ENCODE measurements at regions not wholly inside any gene's neighbourhood (a gene's known extent, or its start where the extent isn't known, plus 50 kb on each side); places are given as distances from the start of the nearest gene placed in this dataset.

DNA sequence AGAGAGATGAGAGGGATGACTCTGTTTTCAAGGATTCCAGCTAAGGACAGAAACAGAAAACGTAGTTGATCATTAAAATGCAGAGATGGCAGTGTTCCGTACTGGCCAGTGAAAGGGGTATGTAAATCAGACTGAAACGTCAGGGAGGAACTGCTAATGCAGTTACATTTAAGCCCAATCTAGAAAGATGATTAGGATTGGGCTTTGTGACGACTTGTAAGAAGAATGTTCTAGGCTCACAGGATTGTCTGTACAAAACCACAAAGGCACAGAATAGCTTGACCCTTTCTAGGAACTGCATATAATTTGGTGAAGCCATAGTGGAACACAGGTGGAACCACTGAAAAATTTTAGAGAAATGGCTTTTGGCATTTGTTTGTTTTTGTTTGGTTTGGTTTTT lies 55.6 kb upstream of the TESK1 start:
- H3K27me3 ChIP-seq (ENCODE audit: control insufficient read depth in 4 of 4, insufficient read depth in 4 of 4, low read length in 3 of 4) = no peaks in the 10 kb centered on the region
- H3K36me3 ChIP-seq (ENCODE audit: control insufficient read depth in 4 of 4, insufficient read depth in 3 of 4, low read depth in 1 of 4, low read length in 3 of 4) = peaks cover 0 to 12% (median 7%) of the 10 kb centered on the region in 4 donors
- peaks cover 0 to 11% (median 4%) of the 10 kb centered on the region in 4 donors for H3K4me1 ChIP-seq (ENCODE audit: control insufficient read depth in 4 of 4, insufficient read depth in 4 of 4, low read length in 3 of 4)
- no peak for TF ChIP-seq RAD21 (IDR thresholded peaks at IDR 0.05)
- TF ChIP-seq, protein P1, sequence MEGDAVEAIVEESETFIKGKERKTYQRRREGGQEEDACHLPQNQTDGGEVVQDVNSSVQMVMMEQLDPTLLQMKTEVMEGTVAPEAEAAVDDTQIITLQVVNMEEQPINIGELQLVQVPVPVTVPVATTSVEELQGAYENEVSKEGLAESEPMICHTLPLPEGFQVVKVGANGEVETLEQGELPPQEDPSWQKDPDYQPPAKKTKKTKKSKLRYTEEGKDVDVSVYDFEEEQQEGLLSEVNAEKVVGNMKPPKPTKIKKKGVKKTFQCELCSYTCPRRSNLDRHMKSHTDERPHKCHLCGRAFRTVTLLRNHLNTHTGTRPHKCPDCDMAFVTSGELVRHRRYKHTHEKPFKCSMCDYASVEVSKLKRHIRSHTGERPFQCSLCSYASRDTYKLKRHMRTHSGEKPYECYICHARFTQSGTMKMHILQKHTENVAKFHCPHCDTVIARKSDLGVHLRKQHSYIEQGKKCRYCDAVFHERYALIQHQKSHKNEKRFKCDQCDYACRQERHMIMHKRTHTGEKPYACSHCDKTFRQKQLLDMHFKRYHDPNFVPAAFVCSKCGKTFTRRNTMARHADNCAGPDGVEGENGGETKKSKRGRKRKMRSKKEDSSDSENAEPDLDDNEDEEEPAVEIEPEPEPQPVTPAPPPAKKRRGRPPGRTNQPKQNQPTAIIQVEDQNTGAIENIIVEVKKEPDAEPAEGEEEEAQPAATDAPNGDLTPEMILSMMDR (IDR thresholded peaks at IDR 0.05; ENCODE audit: low read depth, low read length, missing input control) = no peak
- TF ChIP-seq TAF1 (conservative IDR thresholded peaks at IDR 0.05) = no peak
- TF ChIP-seq HNF4G (IDR thresholded peaks at IDR 0.05) = no peak
- no peak for TF ChIP-seq JUND (IDR thresholded peaks at IDR 0.05)
- no peak for TF ChIP-seq EGR1 (IDR thresholded peaks at IDR 0.05; ENCODE audit: low read depth in 2 of 2)
- no peak for TF ChIP-seq GABPA (IDR thresholded peaks at IDR 0.05 in 1 of 2, conservative IDR thresholded peaks at IDR 0.05 in 1 of 2)
- no peak for TF ChIP-seq SP1 (IDR thresholded peaks at IDR 0.05)
- no peak for TF ChIP-seq REST (IDR thresholded peaks at IDR 0.05)
- TF ChIP-seq MAX (IDR thresholded peaks at IDR 0.05) = no peak
- TF ChIP-seq, protein P2, sequence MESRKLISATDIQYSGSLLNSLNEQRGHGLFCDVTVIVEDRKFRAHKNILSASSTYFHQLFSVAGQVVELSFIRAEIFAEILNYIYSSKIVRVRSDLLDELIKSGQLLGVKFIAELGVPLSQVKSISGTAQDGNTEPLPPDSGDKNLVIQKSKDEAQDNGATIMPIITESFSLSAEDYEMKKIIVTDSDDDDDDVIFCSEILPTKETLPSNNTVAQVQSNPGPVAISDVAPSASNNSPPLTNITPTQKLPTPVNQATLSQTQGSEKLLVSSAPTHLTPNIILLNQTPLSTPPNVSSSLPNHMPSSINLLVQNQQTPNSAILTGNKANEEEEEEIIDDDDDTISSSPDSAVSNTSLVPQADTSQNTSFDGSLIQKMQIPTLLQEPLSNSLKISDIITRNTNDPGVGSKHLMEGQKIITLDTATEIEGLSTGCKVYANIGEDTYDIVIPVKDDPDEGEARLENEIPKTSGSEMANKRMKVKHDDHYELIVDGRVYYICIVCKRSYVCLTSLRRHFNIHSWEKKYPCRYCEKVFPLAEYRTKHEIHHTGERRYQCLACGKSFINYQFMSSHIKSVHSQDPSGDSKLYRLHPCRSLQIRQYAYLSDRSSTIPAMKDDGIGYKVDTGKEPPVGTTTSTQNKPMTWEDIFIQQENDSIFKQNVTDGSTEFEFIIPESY (IDR thresholded peaks at IDR 0.05) = no peak
- H3K4me3 ChIP-seq (ENCODE audit: low read depth in 1 of 3, low read length in 3 of 3) = no peak overlapping the region
- WGBS = 87% methylated on average over 4 of the region's 4 CpGs
- H3K9ac ChIP-seq (ENCODE audit: low read depth in 1 of 2, low read length in 2 of 2) = no peak overlapping the region
- no peak for DNase-seq (ENCODE audit: low spot score)
- H3K9me3 ChIP-seq (ENCODE audit: control insufficient read depth in 4 of 4, low read length in 3 of 4) = no peaks in the 10 kb centered on the region
- no peak overlapping the region for H3K27ac ChIP-seq (ENCODE audit: low read depth in 1 of 2, low read length in 2 of 2)

DNA sequence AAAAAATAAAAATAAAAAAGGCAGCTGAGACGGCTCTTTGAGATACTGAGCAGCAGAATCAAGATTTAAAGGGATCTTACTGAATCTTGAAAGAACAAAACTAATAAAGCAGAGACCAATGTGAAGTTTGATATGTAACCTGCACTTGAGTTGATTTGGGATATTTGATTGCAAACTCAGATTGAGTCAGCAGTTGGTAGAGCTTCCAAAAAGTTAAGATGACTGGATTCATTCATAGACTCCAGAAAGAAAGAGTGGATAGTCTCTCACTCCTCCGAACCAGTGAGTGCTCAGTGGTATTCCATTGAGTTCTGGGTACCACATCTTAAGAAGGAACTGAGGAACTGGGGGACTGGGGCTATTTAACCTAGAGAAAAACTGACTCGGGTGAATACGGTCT lies 52.7 kb upstream of the TESK1 start:
- Histone ChIP-seq H3K4me1 (ENCODE audit: control insufficient read depth in 4 of 4, insufficient read depth in 4 of 4, low read length in 3 of 4) (peaks cover 0 to 11% (median 4%) of the 10 kb centered on the region in 4 donors), H3K4me3 (ENCODE audit: low read depth in 1 of 3, low read length in 3 of 3) (no peak overlapping the region), H3K9ac (ENCODE audit: low read depth in 1 of 2, low read length in 2 of 2) (no peak overlapping the region), H3K27ac (ENCODE audit: low read depth in 1 of 2, low read length in 2 of 2) (no peak overlapping the region), H3K36me3 (ENCODE audit: control insufficient read depth in 4 of 4, insufficient read depth in 3 of 4, low read depth in 1 of 4, low read length in 3 of 4) (peaks cover 0 to 22% (median 6%) of the 10 kb centered on the region in 4 donors), H3K27me3 (ENCODE audit: control insufficient read depth in 4 of 4, insufficient read depth in 4 of 4, low read length in 3 of 4) (no peaks in the 10 kb centered on the region), H3K9me3 (ENCODE audit: control insufficient read depth in 4 of 4, low read length in 3 of 4) (no peaks in the 10 kb centered on the region)
- no peak for DNase-seq (ENCODE audit: low spot score)
- WGBS = 94% methylated on average over 4 of the region's 4 CpGs
- TF ChIP-seq EGR1 (IDR thresholded peaks at IDR 0.05; ENCODE audit: low read depth in 2 of 2) (no peak), RAD21 (IDR thresholded peaks at IDR 0.05) (no peak), YY1 (IDR thresholded peaks at IDR 0.05) (no peak), REST (IDR thresholded peaks at IDR 0.05) (no peak), FOXA2 (IDR thresholded peaks at IDR 0.05) (no peak), GABPA (IDR thresholded peaks at IDR 0.05 in 1 of 2, conservative IDR thresholded peaks at IDR 0.05 in 1 of 2) (no peak), ATF3 (IDR thresholded peaks at IDR 0.05) (no peak), FOXA1 (IDR thresholded peaks at IDR 0.05) (no peak), HNF4G (IDR thresholded peaks at IDR 0.05) (no peak)
- TF ChIP-seq, protein P1 (IDR thresholded peaks at IDR 0.05; ENCODE audit: low read depth, low read length, missing input control) = no peak
- TF ChIP-seq, protein P2 (IDR thresholded peaks at IDR 0.05) = no peak
